ENCODE measurements at regions not wholly inside any gene's neighbourhood (a gene's known extent, or its start where the extent isn't known, plus 50 kb on each side); places are given as distances from the start of the nearest gene placed in this dataset.

- peak; percentile 45 for TF ChIP-seq CTCF (conservative IDR thresholded peaks at IDR 0.05)
- no peak for TF ChIP-seq EZH2 (IDR thresholded peaks at IDR 0.05; ENCODE audit: low read depth)
Measured at GRCh38 chr6:141675957-141676356, 456.8 kb upstream of the GJE1 start.

Measured in PC-9 (cell line).